Naive thymus-derived CD4-positive, alpha-beta T cell (primary cell): ENCODE measurements at regions not wholly inside any gene's neighbourhood (a gene's known extent, or its start where the extent isn't known, plus 50 kb on each side); places are given as distances from the start of the nearest gene placed in this dataset.
"Not testable (repeated sequence)": the region's sequence is repeated elsewhere in the genome, so short reads cannot be mapped to it uniquely, and the experiment has no call there.

Experiments
- ATAC-seq: fragments of 150-1000 bp; cut with Tn5 transposase; 2 replicates; pipeline ENCODE4 v1.10.0; 2021; ENCODE audit warnings: mild to moderate bottlenecking, moderate library complexity
- CTCF ChIA-PET: fragments of 350-600 bp; sonication (Branson Sonifier 250); formaldehyde crosslinking; loops from one replicate; lab custom pipeline; 2021; ENCODE audit warnings: antibody characterized with exemption; lab: Charles Lee
- POLR2A ChIA-PET: fragments of 350-600 bp; sonication (Branson Sonifier 250); formaldehyde crosslinking; loops from one replicate; lab custom pipeline; 2021; ENCODE audit warnings: antibody characterized with exemption, inconsistent platforms; lab: Charles Lee
- DNase-seq, 9 donors: peaks; one replicate each; pipeline versions ENCODE4 v3.0.0 to v3.0.0-alpha.2; 2020 to 2022; ENCODE audit warnings: mixed read lengths in 1 of 9
- H3K27ac ChIP-seq: one replicate; pipeline ENCODE4 v1.7.0; 2013; ENCODE audit warnings: mild to moderate bottlenecking, low read depth, low read length, moderate library complexity
- H3K27me3 ChIP-seq, 2 donors: one replicate each; pipeline ENCODE4 v1.7.0; 2013; ENCODE audit warnings: low read length in 2 of 2, mild to moderate bottlenecking in 2 of 2, moderate library complexity in 2 of 2; ENCODE audit not compliant: control insufficient read depth in 2 of 2, insufficient read depth in 2 of 2
- H3K36me3 ChIP-seq, 3 experiments: 1 replicate in 2 of 3; 2 replicates in 1 of 3; pipeline ENCODE4 v1.7.0; 2013; ENCODE audit warnings: low read length in 3 of 3, mild to moderate bottlenecking in 3 of 3, moderate library complexity in 1 of 3; ENCODE audit not compliant: insufficient read depth in 3 of 3, control insufficient read depth in 2 of 3
- H3K4me1 ChIP-seq, 2 donors: one replicate each; pipeline ENCODE4 v1.7.0; 2013; ENCODE audit warnings: low read length in 2 of 2, mild to moderate bottlenecking in 2 of 2, moderate library complexity in 1 of 2; ENCODE audit not compliant: control insufficient read depth in 2 of 2, insufficient read depth in 2 of 2
- H3K4me3 ChIP-seq: 2 replicates; pipeline ENCODE4 v1.7.0; 2013; ENCODE audit warnings: mild to moderate bottlenecking, low read length
- H3K9me3 ChIP-seq, 3 experiments: 1 replicate in 2 of 3; 2 replicates in 1 of 3; pipeline ENCODE4 v1.7.0; 2013; ENCODE audit warnings: low read length in 3 of 3; ENCODE audit not compliant: control insufficient read depth in 2 of 3
- H3K27ac Mint-ChIP-seq, 9 donors: one replicate each; pipeline ENCODE4 v1.8.0; 2020 to 2022; ENCODE audit warnings: mixed read lengths in 9 of 9, mild to moderate bottlenecking in 8 of 9, moderate library complexity in 5 of 9, inconsistent platforms in 2 of 9
- H3K27me3 Mint-ChIP-seq, 5 donors: one replicate each; pipeline ENCODE4 v1.8.0; 2021 to 2022; ENCODE audit warnings: mixed read lengths in 5 of 5, mild to moderate bottlenecking in 1 of 5
- H3K36me3 Mint-ChIP-seq, 5 donors: one replicate each; pipeline ENCODE4 v1.8.0; 2020 to 2022; ENCODE audit warnings: mixed read lengths in 5 of 5, mild to moderate bottlenecking in 3 of 5, inconsistent platforms in 1 of 5
- H3K4me1 Mint-ChIP-seq, 7 donors: one replicate each; pipeline ENCODE4 v1.8.0; 2020 to 2022; ENCODE audit warnings: mixed read lengths in 7 of 7, mild to moderate bottlenecking in 3 of 7, inconsistent platforms in 1 of 7
- H3K4me3 Mint-ChIP-seq, 10 donors: one replicate each; pipeline ENCODE4 v1.8.0; 2020 to 2022; ENCODE audit warnings: mild to moderate bottlenecking in 10 of 10, mixed read lengths in 10 of 10, moderate library complexity in 6 of 10, inconsistent platforms in 2 of 10
- H3K9me3 Mint-ChIP-seq, 11 donors: one replicate each; pipeline ENCODE4 v1.8.0; 2020 to 2022; ENCODE audit warnings: mixed read lengths in 11 of 11, mild to moderate bottlenecking in 4 of 11, inconsistent platforms in 1 of 11, moderate library complexity in 1 of 11
- intact Hi-C, 2 donors: fragments of 100-400 bp; cut with micrococcal nuclease; formaldehyde crosslinking; loops; one replicate each; pipeline ENCODE4 v1.15.1; 2023

GRCh38 chr11:71155846-71156245 lies 96.5 kb downstream of the SHANK2 start:
- H3K4me1 ChIP-seq, result no peaks in the 10 kb centered on the region
- DNase-seq, result no peak
- no peaks in the 10 kb centered on the region for H3K9me3 ChIP-seq
- CTCF ChIA-PET, result no interaction called here
- Mint-ChIP-seq H3K4me1 (peaks cover 0 to 5% (median 0%) of the 10 kb centered on the region in 7 donors), H3K27me3 (peaks cover 13 to 43% (median 32%) of the 10 kb centered on the region in 5 donors), H3K4me3 (no peak overlapping the region), H3K36me3 (peaks cover 0 to 4% (median 0%) of the 10 kb centered on the region in 5 donors), H3K9me3 (peaks cover 0 to 5% (median 0%) of the 10 kb centered on the region in 11 donors), H3K27ac (no peak overlapping the region)
- H3K4me3 ChIP-seq, result no peak overlapping the region
- H3K27ac ChIP-seq, result no peak overlapping the region
- POLR2A ChIA-PET, result no interaction called here
- H3K27me3 ChIP-seq, result no peaks in the 10 kb centered on the region
- H3K36me3 ChIP-seq, result no peaks in the 10 kb centered on the region
- no peak for ATAC-seq
- intact Hi-C loops, result no loop called here

- no peak for DNase-seq
- Histone ChIP-seq H3K9me3 (no peaks in the 10 kb centered on the region), H3K36me3 (no peaks in the 10 kb centered on the region), H3K27ac (no peak overlapping the region), H3K4me1 (no peaks in the 10 kb centered on the region), H3K4me3 (no peak overlapping the region), H3K27me3 (no peaks in the 10 kb centered on the region)
- intact Hi-C loops, result no loop called here
- Mint-ChIP-seq H3K9me3 (peaks cover 0 to 5% (median under 1%) of the 10 kb centered on the region in 11 donors), H3K4me3 (no peak overlapping the region), H3K4me1 (peaks cover 0 to 5% (median 0%) of the 10 kb centered on the region in 7 donors), H3K27ac (no peak overlapping the region), H3K36me3 (peaks cover 0 to 4% (median 0%) of the 10 kb centered on the region in 5 donors), H3K27me3 (peaks cover 13 to 44% (median 32%) of the 10 kb centered on the region in 5 donors)
- no peak for ATAC-seq
- ChIA-PET POLR2A (no interaction called here), CTCF (no interaction called here)
Observed at GRCh38 chr11:71154261-71154805, 98.0 kb downstream of the SHANK2 start.

GRCh38 chr11:71153005-71153390 lies 99.4 kb downstream of the SHANK2 start:
- Histone ChIP-seq H3K27me3 (no peaks in the 10 kb centered on the region), H3K4me1 (no peaks in the 10 kb centered on the region), H3K9me3 (no peaks in the 10 kb centered on the region), H3K4me3 (no peak overlapping the region), H3K27ac (no peak overlapping the region), H3K36me3 (no peaks in the 10 kb centered on the region)
- H3K4me3 Mint-ChIP-seq, result peak overlapping the region in 1 of 10 donors; percentile 6
- intact Hi-C loops, result no loop called here
- H3K9me3 Mint-ChIP-seq, result peaks cover 0 to 9% (median 3%) of the 10 kb centered on the region in 11 donors
- DNase-seq (no peak), ATAC-seq (no peak)
- peaks cover 0 to 5% (median 0%) of the 10 kb centered on the region in 7 donors for H3K4me1 Mint-ChIP-seq
- POLR2A ChIA-PET, result no interaction called here
- peaks cover 0 to 4% (median 0%) of the 10 kb centered on the region in 5 donors for H3K36me3 Mint-ChIP-seq
- peaks cover 13 to 52% (median 29%) of the 10 kb centered on the region in 5 donors for H3K27me3 Mint-ChIP-seq
- CTCF ChIA-PET, result no interaction called here
- no peak overlapping the region for H3K27ac Mint-ChIP-seq

GRCh38 chr11:71152312-71153004 lies 99.9 kb downstream of the SHANK2 start:
- H3K9me3 ChIP-seq, H3K36me3 Mint-ChIP-seq, H3K4me1 ChIP-seq, POLR2A ChIA-PET, H3K9me3 Mint-ChIP-seq, H3K4me3 ChIP-seq, ATAC-seq, intact Hi-C loops, DNase-seq, H3K36me3 ChIP-seq, H3K4me1 Mint-ChIP-seq, H3K27me3 ChIP-seq, H3K27ac Mint-ChIP-seq, CTCF ChIA-PET, H3K27ac ChIP-seq: not testable (repeated sequence)
- peaks cover 13 to 50% (median 26%) of the 10 kb centered on the region in 5 donors for H3K27me3 Mint-ChIP-seq
- peak overlapping the region in 1 of 10 donors; percentile 6 for H3K4me3 Mint-ChIP-seq

GRCh38 chr11:71151561-71151960 lies 100.8 kb downstream of the SHANK2 start:
- Histone ChIP-seq H3K36me3 (no peaks in the 10 kb centered on the region), H3K4me3 (no peak overlapping the region), H3K27ac (no peak overlapping the region), H3K4me1 (no peaks in the 10 kb centered on the region), H3K9me3 (no peaks in the 10 kb centered on the region), H3K27me3 (no peaks in the 10 kb centered on the region)
- Mint-ChIP-seq H3K27ac (no peak overlapping the region), H3K4me1 (peaks cover 0 to 5% (median 0%) of the 10 kb centered on the region in 7 donors), H3K4me3 (no peak overlapping the region), H3K36me3 (peaks cover 0 to 4% (median 0%) of the 10 kb centered on the region in 5 donors), H3K9me3 (peaks cover 0 to 9% (median 3%) of the 10 kb centered on the region in 11 donors), H3K27me3 (peaks cover 13 to 52% (median 26%) of the 10 kb centered on the region in 5 donors)
- no peak for DNase-seq
- POLR2A ChIA-PET, result no interaction called here
- no peak for ATAC-seq
- intact Hi-C loops, result no loop called here
- CTCF ChIA-PET, result no interaction called here

GRCh38 chr11:71150859-71151258 lies 101.5 kb downstream of the SHANK2 start:
- POLR2A ChIA-PET, result no interaction called here
- peaks cover 0 to 9% (median 3%) of the 10 kb centered on the region in 11 donors for H3K9me3 Mint-ChIP-seq
- ATAC-seq, result no peak

More at GRCh38 chr11:71150859-71151258, 101.5 kb downstream of the SHANK2 start:
- H3K4me3 Mint-ChIP-seq, result no peak overlapping the region
- CTCF ChIA-PET, result no interaction called here
- H3K27ac Mint-ChIP-seq, result no peak overlapping the region
- H3K36me3 Mint-ChIP-seq, result peaks cover 0 to 4% (median 0%) of the 10 kb centered on the region in 5 donors
- no peaks in the 10 kb centered on the region for H3K9me3 ChIP-seq
- intact Hi-C loops, result no loop called here
- no peak overlapping the region for H3K27ac ChIP-seq
- no peaks in the 10 kb centered on the region for H3K4me1 ChIP-seq
- no peaks in the 10 kb centered on the region for H3K36me3 ChIP-seq
- H3K4me3 ChIP-seq, result no peak overlapping the region
- no peak for DNase-seq
- peaks cover 0 to 5% (median 0%) of the 10 kb centered on the region in 7 donors for H3K4me1 Mint-ChIP-seq
- no peaks in the 10 kb centered on the region for H3K27me3 ChIP-seq
- H3K27me3 Mint-ChIP-seq, result peaks cover 10 to 45% (median 23%) of the 10 kb centered on the region in 5 donors
